Fibroblast of the aortic adventitia (primary cell): ENCODE measurements at regions not wholly inside any gene's neighbourhood (a gene's known extent, or its start where the extent isn't known, plus 50 kb on each side); places are given as distances from the start of the nearest gene placed in this dataset.

Source experiments
- DNase-seq: peaks from one replicate; pipeline ENCODE4 v3.0.0-alpha.2; 2010; ENCODE audit warnings: low read depth
- H3K4me3 ChIP-seq: 2 replicates; pipeline ENCODE4 v1.5.1; 2011; ENCODE audit warnings: low read depth, mild to moderate bottlenecking, control low read depth, low read length, moderate library complexity
- TF ChIP-seq, protein P1 (sequence below): IDR thresholded peaks from 2 replicates; pipeline ENCODE4 v1.5.1; 2011; ENCODE audit warnings: mild to moderate bottlenecking, low read length, control low read depth, inconsistent platforms; ENCODE audit not compliant: insufficient read depth

- TF ChIP-seq, protein P1, sequence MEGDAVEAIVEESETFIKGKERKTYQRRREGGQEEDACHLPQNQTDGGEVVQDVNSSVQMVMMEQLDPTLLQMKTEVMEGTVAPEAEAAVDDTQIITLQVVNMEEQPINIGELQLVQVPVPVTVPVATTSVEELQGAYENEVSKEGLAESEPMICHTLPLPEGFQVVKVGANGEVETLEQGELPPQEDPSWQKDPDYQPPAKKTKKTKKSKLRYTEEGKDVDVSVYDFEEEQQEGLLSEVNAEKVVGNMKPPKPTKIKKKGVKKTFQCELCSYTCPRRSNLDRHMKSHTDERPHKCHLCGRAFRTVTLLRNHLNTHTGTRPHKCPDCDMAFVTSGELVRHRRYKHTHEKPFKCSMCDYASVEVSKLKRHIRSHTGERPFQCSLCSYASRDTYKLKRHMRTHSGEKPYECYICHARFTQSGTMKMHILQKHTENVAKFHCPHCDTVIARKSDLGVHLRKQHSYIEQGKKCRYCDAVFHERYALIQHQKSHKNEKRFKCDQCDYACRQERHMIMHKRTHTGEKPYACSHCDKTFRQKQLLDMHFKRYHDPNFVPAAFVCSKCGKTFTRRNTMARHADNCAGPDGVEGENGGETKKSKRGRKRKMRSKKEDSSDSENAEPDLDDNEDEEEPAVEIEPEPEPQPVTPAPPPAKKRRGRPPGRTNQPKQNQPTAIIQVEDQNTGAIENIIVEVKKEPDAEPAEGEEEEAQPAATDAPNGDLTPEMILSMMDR, result no peak
- DNase-seq, result no peak
- no peak overlapping the region for H3K4me3 ChIP-seq
Observed at GRCh38 chr12:77590306-77590705, 240.4 kb upstream of the NAV3 start.

GRCh38 chr12:77584860-77585259 lies 245.8 kb upstream of the NAV3 start:
- TF ChIP-seq, protein P1, result no peak
- no peak overlapping the region for H3K4me3 ChIP-seq
- no peak for DNase-seq

DNA sequence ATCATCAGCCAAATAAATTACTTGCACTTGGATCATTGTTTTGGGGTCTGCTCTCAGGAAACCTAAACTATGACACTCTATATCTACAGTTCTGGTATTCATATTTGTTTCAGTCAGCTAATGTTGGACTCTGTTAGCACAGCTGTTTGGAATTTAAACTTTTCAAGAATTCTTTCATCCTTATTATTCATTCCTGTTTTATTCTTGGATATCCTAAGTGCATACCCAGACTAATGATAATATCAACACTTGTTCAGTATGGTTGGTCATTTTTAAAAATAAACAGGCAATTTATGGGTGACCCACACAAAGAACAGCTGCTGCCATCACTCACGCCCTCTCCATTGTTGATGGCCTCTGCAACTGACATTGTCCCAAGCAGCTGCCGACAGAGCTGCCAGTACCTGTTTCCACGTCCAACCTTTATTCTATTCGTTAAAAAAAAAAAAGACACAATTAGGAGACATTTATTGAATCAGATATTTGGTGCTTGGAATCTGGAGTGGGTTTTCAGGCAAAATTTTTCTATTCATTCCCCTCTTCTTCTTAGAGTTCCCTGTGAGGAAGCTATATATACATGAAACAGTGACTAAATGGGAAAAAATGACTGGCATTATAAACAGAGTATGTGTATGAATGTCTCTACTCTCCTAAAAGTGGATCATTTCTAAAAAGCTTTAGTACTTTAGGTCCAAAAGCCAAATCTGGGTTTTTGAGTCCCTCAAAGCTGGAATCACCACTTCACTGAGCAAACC lies 252.1 kb upstream of the NAV3 start:
- H3K4me3 ChIP-seq, result no peak overlapping the region
- DNase-seq, result peak; percentile 46
- TF ChIP-seq, protein P1, result no peak

GRCh38 chr12:77577791-77578190 lies 252.9 kb upstream of the NAV3 start:
- no peak overlapping the region for H3K4me3 ChIP-seq
- DNase-seq, result peak; percentile 47
- TF ChIP-seq, protein P1, result no peak

GRCh38 chr12:77575376-77575919 lies 255.2 kb upstream of the NAV3 start:
- TF ChIP-seq, protein P1, result no peak
- no peak for DNase-seq
- H3K4me3 ChIP-seq, result no peak overlapping the region

DNA sequence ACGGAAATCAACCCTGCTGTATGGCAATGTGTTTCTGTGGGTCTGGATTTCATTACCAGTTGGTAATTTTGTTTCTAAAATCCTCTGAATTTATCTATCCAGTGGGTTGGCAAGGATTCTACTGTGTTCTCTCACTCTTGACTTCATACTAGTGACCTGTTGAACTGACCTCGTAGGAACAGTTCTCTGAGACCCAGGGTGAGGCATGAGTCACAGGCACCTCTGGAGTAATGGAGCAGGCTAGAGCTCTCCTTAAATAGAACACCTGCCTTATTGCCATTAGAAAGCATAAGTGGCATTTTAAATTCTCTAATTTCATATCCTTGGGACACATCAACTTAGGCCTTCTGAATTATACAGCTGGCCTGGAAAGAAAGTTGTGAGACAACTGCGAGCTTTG lies 258.3 kb upstream of the NAV3 start:
- no peak overlapping the region for H3K4me3 ChIP-seq
- DNase-seq, result no peak
- TF ChIP-seq, protein P1, result no peak
